Left ventricle myocardium superior (tissue), 1 donor: ENCODE measurements at regions not wholly inside any gene's neighbourhood (a gene's known extent, or its start where the extent isn't known, plus 50 kb on each side); places are given as distances from the start of the nearest gene placed in this dataset.
"Not testable (repeated sequence)": the region's sequence is repeated elsewhere in the genome, so short reads cannot be mapped to it uniquely, and the experiment has no call there.

Source experiments
- ATAC-seq: fragments of 200-7000 bp; cut with Tn5 transposase; one replicate; pipeline ENCODE4 v1.9.1; 2020; ENCODE audit warnings: mild to moderate bottlenecking, moderate library complexity
- DNase-seq: peaks from one replicate; pipeline ENCODE4 v3.0.0-alpha.2; 2020
- intact Hi-C: fragments of 100-400 bp; cut with micrococcal nuclease; formaldehyde crosslinking; loops from one replicate; pipeline ENCODE4 v1.11.0; 2022
- donor health status: DM: no; HTN: yes; CAD: no; lungs with severe emphysema.

DNA sequence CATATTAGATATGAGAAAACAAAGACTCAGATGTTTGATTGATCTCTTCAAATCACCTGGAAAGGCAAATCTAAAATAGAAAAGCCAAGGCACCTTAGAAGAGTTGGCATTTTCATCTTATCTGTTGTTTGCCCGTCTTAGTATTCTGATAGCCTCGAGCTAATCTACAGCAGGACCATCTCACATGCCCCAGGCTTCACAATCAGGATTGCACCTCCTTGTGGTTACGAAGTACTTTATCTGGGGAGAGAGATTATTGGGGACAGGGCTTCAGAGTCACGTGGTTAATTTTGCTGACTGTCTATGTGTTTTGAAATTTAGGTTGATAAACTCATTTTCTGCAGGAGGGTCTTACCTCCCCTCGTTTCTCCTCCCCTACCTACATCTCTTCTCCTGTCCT lies 313.1 kb upstream of the ANXA10 start:
- DNase-seq (no peak), ATAC-seq (no peak)
- intact Hi-C loops, result no loop called here

DNA sequence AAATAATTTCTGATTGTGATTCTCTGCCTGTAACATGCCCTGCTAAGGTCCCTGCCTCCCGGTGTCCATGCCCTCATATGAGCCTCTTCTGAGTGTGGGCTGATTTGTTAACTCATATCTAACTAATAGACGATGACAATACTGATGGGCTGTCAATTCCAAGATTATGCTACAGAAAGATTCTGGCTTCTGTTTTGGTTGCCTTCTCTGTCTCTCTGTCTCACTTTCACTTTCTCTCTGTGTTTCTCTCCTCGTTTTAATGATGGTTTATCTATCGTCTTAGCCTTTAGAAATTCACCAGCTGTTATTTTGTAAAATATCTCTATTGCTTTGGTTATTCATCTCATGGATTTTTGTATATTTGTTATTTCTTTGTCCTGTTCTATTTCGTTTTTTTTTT lies 312.5 kb upstream of the ANXA10 start:
- DNase-seq (no peak), ATAC-seq (no peak)
- intact Hi-C loops, result no loop called here

DNA sequence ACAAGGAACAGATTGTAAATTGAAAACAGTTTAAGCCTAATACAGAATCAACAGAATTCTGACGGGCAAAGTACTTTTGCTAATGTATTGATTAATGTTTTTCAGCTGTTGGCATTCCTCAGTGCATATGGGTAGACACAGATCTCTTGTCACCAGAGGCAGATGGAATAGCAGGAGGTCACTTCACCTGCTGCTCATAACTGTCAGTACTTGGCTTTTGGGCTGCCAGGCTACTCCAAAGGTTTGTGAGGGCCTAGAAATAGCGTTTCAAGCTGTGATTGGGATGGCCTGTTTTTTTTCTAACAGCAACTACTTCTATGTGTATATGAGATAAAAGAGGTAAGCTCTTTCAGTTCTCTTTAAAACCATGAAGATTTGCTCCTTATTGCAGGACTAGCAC lies 307.5 kb upstream of the ANXA10 start:
- intact Hi-C loops, result no loop called here
- ATAC-seq (no peak), DNase-seq (no peak)

- intact Hi-C loops, result no loop called here
- ATAC-seq, result no peak
- no peak for DNase-seq
Measured at GRCh38 chr4:167785523-167785922, 306.8 kb upstream of the ANXA10 start.

DNA sequence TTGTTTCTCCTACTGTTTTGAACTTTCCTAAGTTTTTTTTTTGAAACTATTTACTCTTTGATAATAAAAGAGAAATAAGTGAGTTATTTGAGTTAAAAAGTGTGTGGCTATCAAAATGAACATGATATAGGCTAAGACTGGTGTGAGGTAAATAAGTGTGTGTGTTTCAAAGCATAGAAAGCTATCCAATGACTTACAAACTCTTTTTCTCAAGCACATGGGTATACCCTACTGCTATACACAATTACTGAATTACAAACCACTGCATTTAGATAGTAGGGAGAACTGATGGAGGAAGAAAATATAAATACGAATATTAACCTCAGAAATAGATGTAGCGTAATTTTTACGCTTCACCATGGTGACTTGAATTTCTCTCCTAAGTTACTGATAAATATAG lies 305.8 kb upstream of the ANXA10 start:
- ATAC-seq (no peak), DNase-seq (no peak)
- intact Hi-C loops, result no loop called here

DNA sequence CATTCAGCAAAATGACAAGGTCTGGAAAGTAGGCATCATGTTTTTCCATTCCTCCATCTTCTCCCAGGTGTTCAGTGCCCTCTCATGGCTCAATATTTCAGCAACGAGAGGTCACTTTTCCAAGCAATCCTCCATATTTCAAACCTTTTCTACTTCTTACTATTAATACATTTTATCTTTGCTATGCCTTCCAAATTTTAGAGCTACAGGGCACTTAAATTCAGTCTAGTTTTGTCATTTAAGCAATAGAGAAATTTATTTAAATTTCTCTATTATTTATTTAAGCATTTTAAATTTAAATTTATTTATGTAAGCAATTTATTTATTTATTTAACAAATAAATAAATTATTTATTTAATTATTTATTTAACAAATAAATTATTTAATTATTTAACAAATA lies 305.1 kb upstream of the ANXA10 start:
- DNase-seq (no peak), ATAC-seq (no peak)
- intact Hi-C loops, result no loop called here

GRCh38 chr4:167802463-167803212 lies 289.7 kb upstream of the ANXA10 start:
- DNase-seq (no peak), ATAC-seq (no peak)
- intact Hi-C loops, result no loop called here

DNA sequence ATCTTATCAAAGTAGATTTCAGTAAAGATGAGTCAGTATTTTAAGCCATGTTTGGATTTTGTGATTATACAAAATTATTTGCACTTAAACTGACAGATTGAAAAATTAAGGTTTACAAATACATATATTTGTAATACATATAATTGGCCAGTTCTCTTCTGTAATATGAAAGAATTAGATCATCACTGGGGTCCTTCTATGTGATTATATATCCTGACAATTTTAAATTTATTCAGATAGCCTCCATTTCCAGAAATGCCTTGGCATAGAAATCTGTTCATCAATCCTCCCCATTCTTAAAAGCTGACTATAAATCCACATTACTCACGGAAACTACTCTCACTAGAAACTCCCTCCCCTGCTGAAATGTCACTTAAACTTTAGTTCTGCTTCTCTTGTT lies 280.4 kb upstream of the ANXA10 start:
- DNase-seq (no peak), ATAC-seq (no peak)
- intact Hi-C loops, result no loop called here

GRCh38 chr4:167826281-167826680 lies 266.1 kb upstream of the ANXA10 start:
- ATAC-seq (no peak), DNase-seq (no peak)
- intact Hi-C loops, result no loop called here

- intact Hi-C loops, result no loop called here
- ATAC-seq (no peak), DNase-seq (no peak)
Measured at GRCh38 chr4:167831855-167832254, 260.5 kb upstream of the ANXA10 start.

- no peak for DNase-seq
- no peak for ATAC-seq
- intact Hi-C loops, result no loop called here
Measured at GRCh38 chr4:167838686-167839085, 253.7 kb upstream of the ANXA10 start.

- ATAC-seq, result no peak
- intact Hi-C loops, result no loop called here
- DNase-seq, result no peak
Measured at GRCh38 chr4:167842487-167842886, 249.8 kb upstream of the ANXA10 start.

- no peak for DNase-seq
- intact Hi-C loops, result no loop called here
- no peak for ATAC-seq
Measured at GRCh38 chr4:167854881-167855280, 237.5 kb upstream of the ANXA10 start.

DNA sequence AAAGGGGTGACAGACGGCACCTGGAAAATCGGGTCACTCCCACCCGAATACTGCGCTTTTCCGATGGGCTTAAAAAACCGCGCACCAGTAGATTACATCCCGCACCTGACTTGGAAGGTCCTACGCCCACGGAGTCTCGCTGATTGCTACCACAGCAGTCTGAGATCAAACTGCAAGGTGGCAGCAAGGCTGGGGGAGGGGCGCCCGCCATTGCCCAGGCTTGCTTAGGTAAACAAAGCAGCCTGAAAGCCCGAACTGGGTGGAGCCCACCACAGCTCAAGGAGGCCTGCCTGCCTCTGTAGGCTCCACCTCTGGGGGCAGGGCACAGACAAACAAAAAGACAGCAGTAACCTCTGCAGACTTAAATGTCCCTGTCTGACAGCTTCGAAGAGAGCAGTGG lies 234.2 kb upstream of the ANXA10 start:
- ATAC-seq, intact Hi-C loops, DNase-seq: not testable (repeated sequence)

GRCh38 chr4:167867191-167867590 lies 225.1 kb upstream of the ANXA10 start:
- intact Hi-C loops, result no loop called here
- ATAC-seq (no peak), DNase-seq (no peak)

DNA sequence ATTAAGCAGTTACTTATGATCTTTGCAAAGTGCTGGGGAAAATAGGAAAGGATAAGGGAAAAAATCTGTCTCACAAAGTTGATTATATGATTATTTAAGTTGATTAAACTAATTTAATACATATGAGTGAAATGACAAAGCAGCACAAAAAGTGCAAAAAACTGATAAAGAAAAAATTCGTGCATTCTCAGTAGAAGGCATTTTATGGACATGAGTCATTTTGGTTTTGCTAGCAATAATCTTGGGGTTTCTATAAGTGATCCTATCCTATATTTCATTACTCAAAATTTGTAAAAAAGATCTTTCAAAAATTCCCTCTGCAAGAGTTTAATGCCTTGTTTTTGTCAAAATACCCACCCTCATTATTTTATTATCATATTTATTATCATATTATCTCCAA lies 224.2 kb upstream of the ANXA10 start:
- intact Hi-C loops, result no loop called here
- no peak for DNase-seq
- ATAC-seq, result no peak

DNA sequence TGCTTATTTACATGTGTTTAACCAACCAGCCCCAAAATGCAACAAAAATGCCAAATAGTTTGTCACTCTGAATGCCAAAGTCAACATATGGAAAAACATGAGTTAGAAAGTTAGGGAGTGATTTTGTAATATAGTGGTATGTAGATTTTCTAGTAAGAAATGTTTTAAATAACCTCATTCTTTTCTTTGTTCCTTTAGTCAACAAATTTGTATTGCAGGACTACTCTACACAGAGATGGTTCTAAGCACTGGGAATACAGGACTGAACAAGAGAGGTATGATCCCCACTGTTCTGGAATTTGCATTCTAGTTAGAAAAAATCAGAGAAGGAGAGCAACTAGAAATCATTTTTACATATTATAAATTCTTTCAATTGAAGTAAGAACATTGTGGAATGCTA lies 218.8 kb upstream of the ANXA10 start:
- DNase-seq (no peak), ATAC-seq (no peak)
- intact Hi-C loops, result no loop called here

GRCh38 chr4:167876091-167876490 lies 216.2 kb upstream of the ANXA10 start:
- DNase-seq, ATAC-seq, intact Hi-C loops: not testable (repeated sequence)

- intact Hi-C loops, DNase-seq, ATAC-seq: not testable (repeated sequence)
Measured at GRCh38 chr4:167877826-167878225, 214.5 kb upstream of the ANXA10 start.

DNA sequence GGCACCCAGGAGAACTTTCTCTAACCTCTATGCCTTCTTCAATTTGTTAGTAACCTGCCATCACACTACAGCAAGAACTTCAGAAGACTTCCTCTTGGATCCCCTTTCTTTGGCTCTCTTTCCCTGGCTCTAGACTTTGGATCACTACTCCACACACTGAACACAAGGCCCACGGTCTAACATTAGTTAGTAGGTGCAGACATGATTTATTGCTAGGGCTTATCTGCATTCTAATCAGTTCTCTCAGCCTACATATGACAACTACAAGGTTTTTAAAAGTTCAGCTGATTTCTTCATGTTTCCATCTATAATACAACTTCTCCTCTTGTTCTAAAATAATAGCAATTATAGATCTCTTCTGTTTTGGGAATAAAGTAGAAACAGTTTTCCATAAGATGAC lies 209.1 kb upstream of the ANXA10 start:
- intact Hi-C loops, result no loop called here
- ATAC-seq, result no peak

DNA sequence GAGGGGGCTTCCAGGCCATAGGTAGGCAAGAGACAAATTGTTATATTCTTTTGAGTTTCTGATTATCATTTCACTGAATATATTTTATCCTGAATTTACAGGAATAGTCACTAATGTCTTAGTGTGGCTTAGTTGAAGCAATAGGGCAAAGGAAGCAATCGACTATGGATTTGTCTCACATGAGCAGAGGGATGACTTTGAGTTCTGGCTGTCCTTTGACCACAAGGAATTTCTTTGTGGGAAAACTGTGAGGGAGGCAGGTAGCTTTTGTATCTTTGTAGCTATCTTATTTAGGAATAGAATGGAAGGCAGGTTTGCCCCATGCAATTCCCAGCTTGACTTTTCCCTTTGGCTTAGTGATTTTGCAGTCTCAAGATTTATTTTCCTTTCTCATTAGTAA lies 207.3 kb upstream of the ANXA10 start:
- ATAC-seq (no peak), DNase-seq (no peak)
- intact Hi-C loops, result no loop called here

More for the DNA sequence above, 209.1 kb upstream of the ANXA10 start:
- DNase-seq, result no peak

DNA sequence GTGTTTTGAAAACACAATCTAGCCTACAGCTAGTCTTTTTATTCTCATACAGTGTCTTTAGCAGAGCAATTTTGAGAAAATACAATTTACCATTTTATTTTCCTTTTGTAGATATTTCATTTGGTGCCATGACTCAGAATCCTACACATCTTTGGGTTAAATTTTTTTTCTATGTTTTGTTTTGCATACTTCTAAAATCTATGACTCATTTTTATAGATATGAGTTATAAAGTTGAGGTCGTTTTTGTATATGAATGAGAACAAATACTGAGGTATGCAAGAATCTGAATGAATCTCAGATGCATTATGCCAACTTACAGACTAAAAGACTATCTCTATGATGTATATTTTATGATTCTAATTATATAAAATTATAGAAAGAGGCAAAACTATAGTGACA lies 206.5 kb upstream of the ANXA10 start:
- intact Hi-C loops, result no loop called here
- DNase-seq, result no peak
- ATAC-seq, result no peak
